ENCODE measurements at regions not wholly inside any gene's neighbourhood (a gene's known extent, or its start where the extent isn't known, plus 50 kb on each side); places are given as distances from the start of the nearest gene placed in this dataset.

DNA sequence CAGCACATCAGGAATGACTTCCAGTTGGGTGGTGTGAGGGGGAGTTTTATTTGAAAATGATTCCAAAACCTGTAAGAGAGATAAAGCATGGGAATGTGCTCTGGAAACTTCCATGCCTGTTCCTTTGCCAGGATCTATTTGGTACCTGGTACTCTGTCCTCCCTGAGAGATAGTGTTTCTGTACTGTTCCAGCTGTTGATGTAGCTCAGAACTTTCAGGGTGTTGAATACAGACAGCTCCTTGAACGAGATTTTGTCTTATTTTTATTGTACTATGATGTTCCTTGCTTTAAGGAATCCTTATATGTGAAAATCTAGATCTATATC, 148.7 kb upstream of the RIPOR2 start:
- Histone ChIP-seq H2AK5ac (ENCODE audit: low read depth, low read length) (no peak overlapping the region), H2AFZ (ENCODE audit: low read length) (no peak overlapping the region), H3K79me1 (ENCODE audit: low read depth, low read length) (no peaks in the 10 kb centered on the region), H3K4me3 (ENCODE audit: low read length in 2 of 2) (no peak overlapping the region), H2BK120ac (ENCODE audit: low read depth, low read length) (no peak overlapping the region), H3K27me3 (ENCODE audit: control insufficient read depth in 3 of 3, insufficient read depth in 3 of 3, low read depth in 1 of 3, low read length in 3 of 3) (no peaks in the 10 kb centered on the region), H3K14ac (ENCODE audit: low read length) (no peak overlapping the region), H3K9ac (ENCODE audit: low read depth, low read length, poor library complexity) (no peak overlapping the region), H4K91ac (ENCODE audit: low read depth, low read length, poor library complexity) (no peak overlapping the region), H3K36me3 (replicated peaks in 1 of 2; ENCODE audit: control insufficient read depth in 2 of 2, insufficient read depth in 2 of 2, low read length in 2 of 2) (no peaks in the 10 kb centered on the region), H2BK12ac (ENCODE audit: low read length) (no peak overlapping the region), H3K27ac (replicated peaks; ENCODE audit: low read length) (no peak overlapping the region), H3K23ac (ENCODE audit: low read depth, low read length, poor library complexity) (no peak overlapping the region), H3K18ac (ENCODE audit: low read length) (no peak overlapping the region), H3K4me2 (ENCODE audit: insufficient read depth, low read length, poor library complexity, severe bottlenecking) (no peak overlapping the region), H3K4me1 (ENCODE audit: control insufficient read depth in 2 of 2, insufficient read depth in 1 of 2, low read depth in 1 of 2, low read length in 2 of 2) (no peaks in the 10 kb centered on the region), H2BK5ac (ENCODE audit: low read length) (no peak overlapping the region), H3K4ac (ENCODE audit: low read length) (no peak overlapping the region), H4K8ac (ENCODE audit: low read depth, low read length) (no peak overlapping the region), H3K9me3 (replicated peaks in 1 of 2; ENCODE audit: control insufficient read depth in 2 of 2, insufficient read depth in 1 of 2, low read depth in 1 of 2, low read length in 2 of 2) (no peaks in the 10 kb centered on the region), H2BK15ac (ENCODE audit: low read length) (no peak overlapping the region)
- whole genome bisulfite sequencing, 2 donors (ENCODE audit: extremely low coverage in 2 of 2, insufficient read length in 2 of 2, insufficient replicate concordance in 1 of 2), result no CpG with 5 or more reads among the region's 1 CpG
- no peak for DNase-seq (ENCODE audit: low spot score)

- no peaks in the 10 kb centered on the region for H3K79me1 ChIP-seq (ENCODE audit: low read depth, low read length)
- H2BK15ac ChIP-seq (ENCODE audit: low read length), result no peak overlapping the region
- no peak overlapping the region for H2AFZ ChIP-seq (ENCODE audit: low read length)
- H3K4me1 ChIP-seq (ENCODE audit: control insufficient read depth in 2 of 2, insufficient read depth in 1 of 2, low read depth in 1 of 2, low read length in 2 of 2), result no peaks in the 10 kb centered on the region
- H3K4me3 ChIP-seq (ENCODE audit: low read length in 2 of 2), result no peak overlapping the region
- no peak overlapping the region for H2BK120ac ChIP-seq (ENCODE audit: low read depth, low read length)
- H3K27me3 ChIP-seq (ENCODE audit: control insufficient read depth in 3 of 3, insufficient read depth in 3 of 3, low read depth in 1 of 3, low read length in 3 of 3), result no peaks in the 10 kb centered on the region
- no peak overlapping the region for H3K18ac ChIP-seq (ENCODE audit: low read length)
- DNase-seq (ENCODE audit: low spot score), result no peak
- no peaks in the 10 kb centered on the region for H3K9me3 ChIP-seq (replicated peaks in 1 of 2; ENCODE audit: control insufficient read depth in 2 of 2, insufficient read depth in 1 of 2, low read depth in 1 of 2, low read length in 2 of 2)
- no peak overlapping the region for H2BK5ac ChIP-seq (ENCODE audit: low read length)
- no peak overlapping the region for H2AK5ac ChIP-seq (ENCODE audit: low read depth, low read length)
- no peak overlapping the region for H3K9ac ChIP-seq (ENCODE audit: low read depth, low read length, poor library complexity)
- H2BK12ac ChIP-seq (ENCODE audit: low read length), result no peak overlapping the region
- H3K27ac ChIP-seq (replicated peaks; ENCODE audit: low read length), result no peak overlapping the region
- no peak overlapping the region for H3K4me2 ChIP-seq (ENCODE audit: insufficient read depth, low read length, poor library complexity, severe bottlenecking)
- H3K23ac ChIP-seq (ENCODE audit: low read depth, low read length, poor library complexity), result no peak overlapping the region
- WGBS, 2 donors (ENCODE audit: extremely low coverage in 2 of 2, insufficient read length in 2 of 2, insufficient replicate concordance in 1 of 2), result no CpG with 5 or more reads among the region's 1 CpG
- H3K36me3 ChIP-seq (replicated peaks in 1 of 2; ENCODE audit: control insufficient read depth in 2 of 2, insufficient read depth in 2 of 2, low read length in 2 of 2), result no peaks in the 10 kb centered on the region
- no peak overlapping the region for H4K91ac ChIP-seq (ENCODE audit: low read depth, low read length, poor library complexity)
- H3K14ac ChIP-seq (ENCODE audit: low read length), result no peak overlapping the region
- no peak overlapping the region for H4K8ac ChIP-seq (ENCODE audit: low read depth, low read length)
- H3K4ac ChIP-seq (ENCODE audit: low read length), result no peak overlapping the region
Measured at GRCh38 chr6:25085756-25086155, 150.0 kb upstream of the RIPOR2 start.

DNA sequence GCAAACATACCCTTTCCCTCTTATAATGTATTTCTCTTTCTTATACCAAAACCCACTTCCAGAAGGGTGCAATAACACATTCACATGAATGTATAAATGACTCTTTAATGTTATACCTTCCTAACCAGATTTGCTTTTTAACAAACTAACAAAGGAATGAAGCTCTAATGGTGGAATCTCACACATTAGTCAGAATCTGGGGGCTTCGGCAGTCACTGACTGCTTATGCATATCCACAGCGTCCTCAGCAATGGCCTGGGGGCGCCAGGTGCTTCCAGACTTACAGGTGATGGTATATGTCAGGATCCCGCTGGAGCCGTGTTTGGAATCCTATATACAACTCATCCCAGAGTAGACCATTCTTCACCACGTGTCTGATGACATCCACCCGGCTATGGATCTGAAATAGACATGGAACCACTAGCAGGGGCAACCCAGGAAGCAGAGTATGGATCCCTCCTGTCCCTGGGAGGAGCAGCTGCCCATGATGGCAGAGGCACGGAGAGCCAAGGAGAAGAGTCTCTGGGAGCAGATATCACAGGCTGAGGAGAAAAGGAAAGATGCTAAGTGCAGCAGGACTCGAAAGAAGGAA, 150.8 kb upstream of the RIPOR2 start:
- no CpG with 5 or more reads among the region's 9 CpGs for WGBS, 2 donors (ENCODE audit: extremely low coverage in 2 of 2, insufficient read length in 2 of 2, insufficient replicate concordance in 1 of 2)

DNA sequence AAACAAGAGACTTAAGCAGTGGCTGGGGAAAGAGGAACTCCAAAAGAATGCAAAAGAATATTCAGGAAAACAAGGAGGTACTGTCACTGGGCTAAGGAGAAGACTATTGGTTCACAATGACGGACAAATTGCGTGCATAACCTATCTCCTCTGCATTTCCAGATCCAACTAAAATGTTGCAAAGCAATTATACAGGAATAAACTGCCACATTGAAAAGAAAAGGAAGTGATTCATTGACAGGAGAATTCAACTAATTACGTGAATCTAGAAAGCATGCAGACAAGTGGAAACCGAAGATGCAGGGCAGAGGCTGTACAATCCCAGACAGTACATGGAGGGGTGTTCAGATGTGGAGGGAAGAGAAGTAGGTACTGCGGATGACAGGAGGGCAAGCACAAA, 152.8 kb upstream of the RIPOR2 start:
- no peak overlapping the region for H2AFZ ChIP-seq (ENCODE audit: low read length)
- H3K18ac ChIP-seq (ENCODE audit: low read length), result no peak overlapping the region
- H4K8ac ChIP-seq (ENCODE audit: low read depth, low read length), result no peak overlapping the region
- no peak overlapping the region for H2BK120ac ChIP-seq (ENCODE audit: low read depth, low read length)
- no peak overlapping the region for H3K4me2 ChIP-seq (ENCODE audit: insufficient read depth, low read length, poor library complexity, severe bottlenecking)
- WGBS, 2 donors (ENCODE audit: extremely low coverage in 2 of 2, insufficient read length in 2 of 2, insufficient replicate concordance in 1 of 2), result no CpG with 5 or more reads among the region's 5 CpGs
- no peak overlapping the region for H3K4me3 ChIP-seq (ENCODE audit: low read length in 2 of 2)
- H2AK5ac ChIP-seq (ENCODE audit: low read depth, low read length), result no peak overlapping the region
- no peak overlapping the region for H4K91ac ChIP-seq (ENCODE audit: low read depth, low read length, poor library complexity)
- H3K27me3 ChIP-seq (ENCODE audit: control insufficient read depth in 3 of 3, insufficient read depth in 3 of 3, low read depth in 1 of 3, low read length in 3 of 3), result no peaks in the 10 kb centered on the region
- no peak overlapping the region for H3K9ac ChIP-seq (ENCODE audit: low read depth, low read length, poor library complexity)
- H3K14ac ChIP-seq (ENCODE audit: low read length), result no peak overlapping the region
- H2BK12ac ChIP-seq (ENCODE audit: low read length), result no peak overlapping the region
- no peak overlapping the region for H3K23ac ChIP-seq (ENCODE audit: low read depth, low read length, poor library complexity)
- DNase-seq (ENCODE audit: low spot score), result no peak
- H3K4me1 ChIP-seq (ENCODE audit: control insufficient read depth in 2 of 2, insufficient read depth in 1 of 2, low read depth in 1 of 2, low read length in 2 of 2), result no peaks in the 10 kb centered on the region
- H3K27ac ChIP-seq (replicated peaks; ENCODE audit: low read length), result no peak overlapping the region
- no peak overlapping the region for H2BK5ac ChIP-seq (ENCODE audit: low read length)
- H2BK15ac ChIP-seq (ENCODE audit: low read length), result no peak overlapping the region
- H3K36me3 ChIP-seq (replicated peaks in 1 of 2; ENCODE audit: control insufficient read depth in 2 of 2, insufficient read depth in 2 of 2, low read length in 2 of 2), result no peaks in the 10 kb centered on the region
- no peaks in the 10 kb centered on the region for H3K79me1 ChIP-seq (ENCODE audit: low read depth, low read length)
- H3K9me3 ChIP-seq (replicated peaks in 1 of 2; ENCODE audit: control insufficient read depth in 2 of 2, insufficient read depth in 1 of 2, low read depth in 1 of 2, low read length in 2 of 2), result no peaks in the 10 kb centered on the region
- no peak overlapping the region for H3K4ac ChIP-seq (ENCODE audit: low read length)

More for the DNA sequence above, 150.8 kb upstream of the RIPOR2 start:
- H3K4me3 ChIP-seq (ENCODE audit: low read length in 2 of 2), result no peak overlapping the region
- no peaks in the 10 kb centered on the region for H3K9me3 ChIP-seq (replicated peaks in 1 of 2; ENCODE audit: control insufficient read depth in 2 of 2, insufficient read depth in 1 of 2, low read depth in 1 of 2, low read length in 2 of 2)
- H2AFZ ChIP-seq (ENCODE audit: low read length), result no peak overlapping the region
- H2AK5ac ChIP-seq (ENCODE audit: low read depth, low read length), result no peak overlapping the region
- H3K79me1 ChIP-seq (ENCODE audit: low read depth, low read length), result no peaks in the 10 kb centered on the region
- no peaks in the 10 kb centered on the region for H3K27me3 ChIP-seq (ENCODE audit: control insufficient read depth in 3 of 3, insufficient read depth in 3 of 3, low read depth in 1 of 3, low read length in 3 of 3)
- H2BK120ac ChIP-seq (ENCODE audit: low read depth, low read length), result no peak overlapping the region
- no peaks in the 10 kb centered on the region for H3K36me3 ChIP-seq (replicated peaks in 1 of 2; ENCODE audit: control insufficient read depth in 2 of 2, insufficient read depth in 2 of 2, low read length in 2 of 2)
- no peak overlapping the region for H3K9ac ChIP-seq (ENCODE audit: low read depth, low read length, poor library complexity)
- no peak overlapping the region for H2BK15ac ChIP-seq (ENCODE audit: low read length)
- H3K18ac ChIP-seq (ENCODE audit: low read length), result peak overlapping the region; percentile 12
- DNase-seq (ENCODE audit: low spot score), result no peak
- no peak overlapping the region for H2BK12ac ChIP-seq (ENCODE audit: low read length)
- no peak overlapping the region for H4K91ac ChIP-seq (ENCODE audit: low read depth, low read length, poor library complexity)
- no peak overlapping the region for H3K4ac ChIP-seq (ENCODE audit: low read length)
- H2BK5ac ChIP-seq (ENCODE audit: low read length), result no peak overlapping the region
- H3K27ac ChIP-seq (replicated peaks; ENCODE audit: low read length), result no peak overlapping the region
- no peak overlapping the region for H4K8ac ChIP-seq (ENCODE audit: low read depth, low read length)
- H3K4me1 ChIP-seq (ENCODE audit: control insufficient read depth in 2 of 2, insufficient read depth in 1 of 2, low read depth in 1 of 2, low read length in 2 of 2), result no peaks in the 10 kb centered on the region
- H3K4me2 ChIP-seq (ENCODE audit: insufficient read depth, low read length, poor library complexity, severe bottlenecking), result no peak overlapping the region
- H3K23ac ChIP-seq (ENCODE audit: low read depth, low read length, poor library complexity), result no peak overlapping the region
- no peak overlapping the region for H3K14ac ChIP-seq (ENCODE audit: low read length)
